Activated CD4-positive, alpha-beta T cell treated with anti-CD3 and anti-CD28 coated beads, Interleukin-2, amount 10 ng/mL, durations not matched to agents 7 days and 5 days (primary cell): ENCODE measurements at regions not wholly inside any gene's neighbourhood (a gene's known extent, or its start where the extent isn't known, plus 50 kb on each side); places are given as distances from the start of the nearest gene placed in this dataset.

Source experiments
- CTCF ChIA-PET: fragments of 350-600 bp; sonication (Branson Sonifier 250); formaldehyde crosslinking; loops from one replicate; lab custom pipeline; 2021; ENCODE audit warnings: antibody characterized with exemption; lab: Charles Lee
- POLR2A ChIA-PET: fragments of 350-600 bp; sonication (Branson Sonifier 250); formaldehyde crosslinking; loops from one replicate; lab custom pipeline; 2021; ENCODE audit warnings: antibody characterized with exemption; lab: Charles Lee
- DNase-seq: peaks from one replicate; pipeline ENCODE4 v3.0.0-alpha.2; 2020
- H3K27ac Mint-ChIP-seq: one replicate; pipeline ENCODE4 v1.8.0; 2021; ENCODE audit warnings: mild to moderate bottlenecking, moderate library complexity, mixed read lengths
- H3K27me3 Mint-ChIP-seq: one replicate; pipeline ENCODE4 v1.8.0; 2021; ENCODE audit warnings: mixed read lengths
- H3K36me3 Mint-ChIP-seq: one replicate; pipeline ENCODE4 v1.8.0; 2021; ENCODE audit warnings: low read depth, mixed read lengths
- H3K4me1 Mint-ChIP-seq: one replicate; pipeline ENCODE4 v1.8.0; 2021; ENCODE audit warnings: mixed read lengths
- H3K4me3 Mint-ChIP-seq: one replicate; pipeline ENCODE4 v1.8.0; 2021; ENCODE audit warnings: mild to moderate bottlenecking, moderate library complexity, mixed read lengths
- H3K9me3 Mint-ChIP-seq: one replicate; pipeline ENCODE4 v1.8.0; 2021; ENCODE audit warnings: mixed read lengths

- Mint-ChIP-seq H3K9me3 (no peaks in the 10 kb centered on the region), H3K27me3 (no peaks in the 10 kb centered on the region), H3K4me1 (no peaks in the 10 kb centered on the region), H3K27ac (no peak overlapping the region), H3K4me3 (no peak overlapping the region), H3K36me3 (no peaks in the 10 kb centered on the region)
- no peak for DNase-seq
- ChIA-PET CTCF (interaction anchor here (0.6 kb wide), 1 partner anchor 21 kb away, joined by 4 read pairs; no protein-coding TSS in a partner anchor), POLR2A (no interaction called here)
Observed at GRCh38 chr12:25818596-25819390, 139.7 kb upstream of the RASSF8 start.

- H3K27ac Mint-ChIP-seq: no peak overlapping the region
- H3K4me3 Mint-ChIP-seq: no peak overlapping the region
- ChIA-PET CTCF (no interaction called here), POLR2A (no interaction called here)
- H3K27me3 Mint-ChIP-seq: peaks cover 2% of the 10 kb centered on the region
- H3K4me1 Mint-ChIP-seq: no peaks in the 10 kb centered on the region
- no peak for DNase-seq
- no peaks in the 10 kb centered on the region for H3K36me3 Mint-ChIP-seq
- H3K9me3 Mint-ChIP-seq: no peaks in the 10 kb centered on the region
Observed at GRCh38 chr12:25819691-25820090, 138.8 kb upstream of the RASSF8 start.

- Mint-ChIP-seq H3K9me3 (no peaks in the 10 kb centered on the region), H3K27ac (no peak overlapping the region), H3K4me1 (no peaks in the 10 kb centered on the region), H3K27me3 (peaks cover 2% of the 10 kb centered on the region), H3K36me3 (no peaks in the 10 kb centered on the region), H3K4me3 (no peak overlapping the region)
- DNase-seq: no peak
- ChIA-PET CTCF (no interaction called here), POLR2A (no interaction called here)
Observed at GRCh38 chr12:25822281-25822680, 136.2 kb upstream of the RASSF8 start.

- H3K9me3 Mint-ChIP-seq: no peaks in the 10 kb centered on the region
- no peak overlapping the region for H3K4me3 Mint-ChIP-seq
- DNase-seq: no peak
- ChIA-PET CTCF (no interaction called here), POLR2A (no interaction called here)
- H3K27ac Mint-ChIP-seq: no peak overlapping the region
- H3K4me1 Mint-ChIP-seq: no peaks in the 10 kb centered on the region
- H3K36me3 Mint-ChIP-seq: no peaks in the 10 kb centered on the region
- H3K27me3 Mint-ChIP-seq: peaks cover 2% of the 10 kb centered on the region
Observed at GRCh38 chr12:25824734-25825133, 133.7 kb upstream of the RASSF8 start.

- H3K36me3 Mint-ChIP-seq: no peaks in the 10 kb centered on the region
- CTCF ChIA-PET: no interaction called here
- POLR2A ChIA-PET: no interaction called here
- no peak overlapping the region for H3K27ac Mint-ChIP-seq
- H3K27me3 Mint-ChIP-seq: peaks cover 2% of the 10 kb centered on the region
- H3K9me3 Mint-ChIP-seq: no peaks in the 10 kb centered on the region
- no peak for DNase-seq
- H3K4me1 Mint-ChIP-seq: no peaks in the 10 kb centered on the region
- no peak overlapping the region for H3K4me3 Mint-ChIP-seq
Observed at GRCh38 chr12:25825446-25825845, 133.0 kb upstream of the RASSF8 start.

GRCh38 chr12:25827141-25827540 lies 131.3 kb upstream of the RASSF8 start:
- no peaks in the 10 kb centered on the region for H3K4me1 Mint-ChIP-seq
- no peak for DNase-seq
- H3K36me3 Mint-ChIP-seq: no peaks in the 10 kb centered on the region
- no peak overlapping the region for H3K27ac Mint-ChIP-seq
- ChIA-PET POLR2A (no interaction called here), CTCF (no interaction called here)
- H3K9me3 Mint-ChIP-seq: no peaks in the 10 kb centered on the region
- peaks cover 4% of the 10 kb centered on the region for H3K27me3 Mint-ChIP-seq
- H3K4me3 Mint-ChIP-seq: no peak overlapping the region

- H3K27ac Mint-ChIP-seq: no peak overlapping the region
- H3K4me1 Mint-ChIP-seq: no peaks in the 10 kb centered on the region
- H3K36me3 Mint-ChIP-seq: no peaks in the 10 kb centered on the region
- H3K27me3 Mint-ChIP-seq: peaks cover 4% of the 10 kb centered on the region
- H3K9me3 Mint-ChIP-seq: no peaks in the 10 kb centered on the region
- ChIA-PET POLR2A (no interaction called here), CTCF (no interaction called here)
- DNase-seq: no peak
- H3K4me3 Mint-ChIP-seq: no peak overlapping the region
Observed at GRCh38 chr12:25827747-25828146, 130.7 kb upstream of the RASSF8 start.

GRCh38 chr12:25828188-25828587 lies 130.3 kb upstream of the RASSF8 start:
- no peaks in the 10 kb centered on the region for H3K36me3 Mint-ChIP-seq
- no peak overlapping the region for H3K27ac Mint-ChIP-seq
- CTCF ChIA-PET: no interaction called here
- no peak overlapping the region for H3K4me3 Mint-ChIP-seq
- no peaks in the 10 kb centered on the region for H3K4me1 Mint-ChIP-seq
- no peak for DNase-seq
- POLR2A ChIA-PET: no interaction called here
- H3K27me3 Mint-ChIP-seq: peaks cover 4% of the 10 kb centered on the region
- H3K9me3 Mint-ChIP-seq: no peaks in the 10 kb centered on the region

GRCh38 chr12:25829192-25829591 lies 129.3 kb upstream of the RASSF8 start:
- no peaks in the 10 kb centered on the region for H3K4me1 Mint-ChIP-seq
- POLR2A ChIA-PET: no interaction called here
- H3K4me3 Mint-ChIP-seq: no peak overlapping the region

GRCh38 chr12:25830456-25830855 lies 128.0 kb upstream of the RASSF8 start:
- Mint-ChIP-seq H3K9me3 (no peaks in the 10 kb centered on the region), H3K36me3 (no peaks in the 10 kb centered on the region), H3K27ac (no peak overlapping the region), H3K4me1 (no peaks in the 10 kb centered on the region), H3K4me3 (no peak overlapping the region), H3K27me3 (peaks cover 1% of the 10 kb centered on the region)
- DNase-seq: no peak
- CTCF ChIA-PET: no interaction called here
- POLR2A ChIA-PET: no interaction called here

More at GRCh38 chr12:25829192-25829591, 129.3 kb upstream of the RASSF8 start:
- H3K9me3 Mint-ChIP-seq: no peaks in the 10 kb centered on the region
- peaks cover 1% of the 10 kb centered on the region for H3K27me3 Mint-ChIP-seq
- no peaks in the 10 kb centered on the region for H3K36me3 Mint-ChIP-seq
- DNase-seq: no peak
- H3K27ac Mint-ChIP-seq: no peak overlapping the region
- CTCF ChIA-PET: no interaction called here

GRCh38 chr12:25833657-25834056 lies 124.8 kb upstream of the RASSF8 start:
- POLR2A ChIA-PET: no interaction called here
- Mint-ChIP-seq H3K36me3 (no peaks in the 10 kb centered on the region), H3K4me3 (no peak overlapping the region), H3K27ac (no peak overlapping the region), H3K9me3 (no peaks in the 10 kb centered on the region), H3K27me3 (peaks cover 1% of the 10 kb centered on the region), H3K4me1 (no peaks in the 10 kb centered on the region)
- CTCF ChIA-PET: interaction anchor here (0.5 kb wide), 1 partner anchor 27 kb away, joined by 3 read pairs; no protein-coding TSS in a partner anchor
- DNase-seq: no peak

GRCh38 chr12:25835385-25835784 lies 123.1 kb upstream of the RASSF8 start:
- no peaks in the 10 kb centered on the region for H3K4me1 Mint-ChIP-seq
- ChIA-PET CTCF (no interaction called here), POLR2A (no interaction called here)

GRCh38 chr12:25838007-25838406 lies 120.5 kb upstream of the RASSF8 start:
- Mint-ChIP-seq H3K4me1 (no peaks in the 10 kb centered on the region), H3K27me3 (no peaks in the 10 kb centered on the region), H3K36me3 (no peaks in the 10 kb centered on the region), H3K9me3 (no peaks in the 10 kb centered on the region), H3K27ac (no peak overlapping the region), H3K4me3 (no peak overlapping the region)
- ChIA-PET POLR2A (no interaction called here), CTCF (interaction anchor here (0.6 kb wide), 1 partner anchor 163 kb away, joined by 3 read pairs; no protein-coding TSS in a partner anchor)
- DNase-seq: no peak

More at GRCh38 chr12:25835385-25835784, 123.1 kb upstream of the RASSF8 start:
- no peak for DNase-seq
- Mint-ChIP-seq H3K36me3 (no peaks in the 10 kb centered on the region), H3K27ac (no peak overlapping the region), H3K4me3 (no peak overlapping the region), H3K9me3 (no peaks in the 10 kb centered on the region), H3K27me3 (peaks cover 1% of the 10 kb centered on the region)

- CTCF ChIA-PET: no interaction called here
- no peaks in the 10 kb centered on the region for H3K27me3 Mint-ChIP-seq
- no peaks in the 10 kb centered on the region for H3K36me3 Mint-ChIP-seq
- H3K9me3 Mint-ChIP-seq: no peaks in the 10 kb centered on the region
- no peak overlapping the region for H3K4me3 Mint-ChIP-seq
- DNase-seq: no peak
- H3K27ac Mint-ChIP-seq: no peak overlapping the region
- no peaks in the 10 kb centered on the region for H3K4me1 Mint-ChIP-seq
- POLR2A ChIA-PET: no interaction called here
Observed at GRCh38 chr12:25839470-25839869, 119.0 kb upstream of the RASSF8 start.
